GM12878 (cell line): ENCODE measurements at regions not wholly inside any gene's neighbourhood (a gene's known extent, or its start where the extent isn't known, plus 50 kb on each side); places are given as distances from the start of the nearest gene placed in this dataset.

Experiments
- CBX5 ChIP-seq: sonication (generic); IDR thresholded peaks from 2 replicates; pipeline ENCODE4 v1.6.1; 2016; ENCODE audit warnings: low read depth, moderate library complexity, mild to moderate bottlenecking, inconsistent platforms
- EGR1 ChIP-seq, 2 experiments: IDR thresholded peaks; 1 replicate in 1 of 2; 2 replicates in 1 of 2; pipeline ENCODE4 v1.6.1; 2011 to 2012; ENCODE audit warnings: low read depth in 2 of 2, low read length in 2 of 2, borderline replicate concordance in 1 of 2, mild to moderate bottlenecking in 1 of 2, moderate library complexity in 1 of 2
- IRF4 ChIP-seq: IDR thresholded peaks from 2 replicates; pipeline ENCODE4 v1.6.1; 2011; ENCODE audit warnings: low read depth, low read length
- POLR2A ChIP-seq: IDR thresholded peaks from 2 replicates; pipeline ENCODE4 v1.6.1; 2011; ENCODE audit warnings: low read depth, mild to moderate bottlenecking, low read length
- POLR2AphosphoS5 ChIP-seq: IDR thresholded peaks from 2 replicates; pipeline ENCODE4 v1.6.1; 2011; ENCODE audit warnings: mild to moderate bottlenecking, low read length, inconsistent platforms
- RCOR1 ChIP-seq: conservative IDR thresholded peaks from 2 replicates; pipeline ENCODE4 v1.6.1; 2012; ENCODE audit warnings: low read depth, low read length, improper control_type of control experiment
- TAF1 ChIP-seq: IDR thresholded peaks from 2 replicates; pipeline ENCODE4 v1.6.1; 2011; ENCODE audit warnings: mild to moderate bottlenecking, low read depth, low read length, borderline replicate concordance
- TBL1XR1 ChIP-seq: IDR thresholded peaks from 2 replicates; pipeline ENCODE4 v1.6.1; 2012; ENCODE audit warnings: low read depth, low read length, improper control_type of control experiment
- ZBTB11 ChIP-seq: fragments of 450-650 bp; formaldehyde crosslinking; IDR thresholded peaks from 2 replicates; pipeline ENCODE4 v1.5.0; 2022; ENCODE audit warnings: mild to moderate bottlenecking, missing genetic modification characterization
- TF ChIP-seq, protein P1 (sequence below): IDR thresholded peaks from 2 replicates; pipeline ENCODE4 v1.6.1; 2011; ENCODE audit warnings: borderline replicate concordance, low read depth, mild to moderate bottlenecking, moderate library complexity, mixed read lengths, low read length; ENCODE audit not compliant: insufficient read depth; ENCODE audit errors: extremely low read length
- TF ChIP-seq, protein P2 (sequence below), 3 experiments: IDR thresholded peaks in 2 of 3; conservative IDR thresholded peaks in 1 of 3; 2 replicates each; pipeline ENCODE4 v1.5.1; 2011; ENCODE audit warnings: low read depth in 3 of 3, low read length in 3 of 3, mild to moderate bottlenecking in 3 of 3, control low read depth in 2 of 3, moderate library complexity in 2 of 3, inconsistent platforms in 1 of 3, mixed read lengths in 1 of 3; ENCODE audit not compliant: control insufficient read depth in 2 of 3, insufficient read depth in 1 of 3; ENCODE audit errors: extremely low read depth in 1 of 3

DNA sequence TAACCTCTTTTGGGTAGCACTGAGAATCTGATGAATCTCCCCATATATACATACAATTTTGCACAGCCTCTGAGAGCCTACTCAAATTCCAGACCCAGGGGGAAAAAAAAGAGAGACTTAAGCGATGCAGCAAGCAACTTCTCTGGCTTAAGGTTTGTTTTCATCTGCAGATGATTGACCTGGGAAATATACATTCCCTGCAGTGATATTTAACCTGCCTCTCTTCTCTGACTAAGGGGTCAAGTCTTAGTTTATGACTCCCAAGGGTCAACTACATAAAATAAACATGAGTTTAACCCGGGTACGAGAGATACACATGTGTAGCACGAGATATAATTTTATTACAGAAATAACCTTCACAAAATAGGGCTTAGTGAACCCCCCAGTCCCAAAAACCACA is 737.8 kb downstream of the TUSC7 start:
- no peak for TF ChIP-seq POLR2A
- TF ChIP-seq, protein P1, sequence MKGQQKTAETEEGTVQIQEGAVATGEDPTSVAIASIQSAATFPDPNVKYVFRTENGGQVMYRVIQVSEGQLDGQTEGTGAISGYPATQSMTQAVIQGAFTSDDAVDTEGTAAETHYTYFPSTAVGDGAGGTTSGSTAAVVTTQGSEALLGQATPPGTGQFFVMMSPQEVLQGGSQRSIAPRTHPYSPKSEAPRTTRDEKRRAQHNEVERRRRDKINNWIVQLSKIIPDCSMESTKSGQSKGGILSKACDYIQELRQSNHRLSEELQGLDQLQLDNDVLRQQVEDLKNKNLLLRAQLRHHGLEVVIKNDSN: no peak
- TF ChIP-seq EGR1 (IDR thresholded peaks at IDR 0.05; ENCODE audit: borderline replicate concordance in 1 of 2, low read depth in 2 of 2, low read length in 2 of 2): no peak
- no peak for TF ChIP-seq IRF4
- no peak for TF ChIP-seq RCOR1
- no peak for TF ChIP-seq CBX5
- no peak for TF ChIP-seq ZBTB11
- no peak for TF ChIP-seq TAF1
- TF ChIP-seq TBL1XR1: no peak
- TF ChIP-seq, protein P2, sequence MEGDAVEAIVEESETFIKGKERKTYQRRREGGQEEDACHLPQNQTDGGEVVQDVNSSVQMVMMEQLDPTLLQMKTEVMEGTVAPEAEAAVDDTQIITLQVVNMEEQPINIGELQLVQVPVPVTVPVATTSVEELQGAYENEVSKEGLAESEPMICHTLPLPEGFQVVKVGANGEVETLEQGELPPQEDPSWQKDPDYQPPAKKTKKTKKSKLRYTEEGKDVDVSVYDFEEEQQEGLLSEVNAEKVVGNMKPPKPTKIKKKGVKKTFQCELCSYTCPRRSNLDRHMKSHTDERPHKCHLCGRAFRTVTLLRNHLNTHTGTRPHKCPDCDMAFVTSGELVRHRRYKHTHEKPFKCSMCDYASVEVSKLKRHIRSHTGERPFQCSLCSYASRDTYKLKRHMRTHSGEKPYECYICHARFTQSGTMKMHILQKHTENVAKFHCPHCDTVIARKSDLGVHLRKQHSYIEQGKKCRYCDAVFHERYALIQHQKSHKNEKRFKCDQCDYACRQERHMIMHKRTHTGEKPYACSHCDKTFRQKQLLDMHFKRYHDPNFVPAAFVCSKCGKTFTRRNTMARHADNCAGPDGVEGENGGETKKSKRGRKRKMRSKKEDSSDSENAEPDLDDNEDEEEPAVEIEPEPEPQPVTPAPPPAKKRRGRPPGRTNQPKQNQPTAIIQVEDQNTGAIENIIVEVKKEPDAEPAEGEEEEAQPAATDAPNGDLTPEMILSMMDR (IDR thresholded peaks at IDR 0.05 in 2 of 3, conservative IDR thresholded peaks at IDR 0.05 in 1 of 3; ENCODE audit: control insufficient read depth in 2 of 3, extremely low read depth in 1 of 3, insufficient read depth in 1 of 3, low read depth in 3 of 3, low read length in 3 of 3): no peak
- no peak for TF ChIP-seq POLR2AphosphoS5
